H1 (cell line): ENCODE measurements at regions not wholly inside any gene's neighbourhood (a gene's known extent, or its start where the extent isn't known, plus 50 kb on each side); places are given as distances from the start of the nearest gene placed in this dataset.

Experiments
- CTCF ChIA-PET: fragments of 300-600 bp; sonication (Branson Sonifier 250); formaldehyde crosslinking; loops from one replicate; lab custom pipeline; 2021; ENCODE audit not compliant: partially characterized antibody; lab: Charles Lee
- POLR2A ChIA-PET: fragments of 300-600 bp; sonication (Branson Sonifier 250); formaldehyde crosslinking; loops from one replicate; lab custom pipeline; 2021; ENCODE audit warnings: inconsistent platforms; ENCODE audit not compliant: partially characterized antibody; lab: Charles Lee
- DNase-seq, 2 experiments: peaks; one replicate each; pipeline versions ENCODE4 v3.0.0 to v3.0.0-alpha.2; 2010 to 2022; ENCODE audit warnings: low spot score in 2 of 2, low read depth in 1 of 2, mixed read lengths in 1 of 2
- FAIRE-seq: peaks from 2 replicates; lab custom pipeline; 2011; peaks lifted over from hg19 to GRCh38; lab: Jason Lieb, UNC
- H2AFZ ChIP-seq: 2 replicates; pipeline ENCODE4 v1.8.1; 2012; ENCODE audit warnings: low read length, inconsistent platforms
- H2AK5ac ChIP-seq: 2 replicates; pipeline ENCODE4 v1.6.1; 2013; ENCODE audit warnings: low read depth, low read length
- H2BK120ac ChIP-seq: replicated peaks from 2 replicates; pipeline ENCODE3; 2013; ENCODE audit warnings: low read depth, low read length, inconsistent platforms
- H2BK12ac ChIP-seq: 2 replicates; pipeline ENCODE4 v1.6.1; 2013; ENCODE audit warnings: low read depth, low read length
- H2BK15ac ChIP-seq: 2 replicates; pipeline ENCODE4 v1.6.1; 2013; ENCODE audit warnings: low read length
- H2BK20ac ChIP-seq: 2 replicates; pipeline ENCODE4 v1.6.1; 2013; ENCODE audit warnings: low read length
- H2BK5ac ChIP-seq: 2 replicates; pipeline ENCODE4 v1.6.1; 2013; ENCODE audit warnings: low read depth, low read length
- H3K14ac ChIP-seq: 2 replicates; pipeline ENCODE4 v1.6.1; 2013; ENCODE audit warnings: inconsistent platforms; ENCODE audit not compliant: insufficient read length
- H3K18ac ChIP-seq: 2 replicates; pipeline ENCODE4 v1.6.1; 2013; ENCODE audit warnings: low read length; ENCODE audit errors: extremely low read depth
- H3K23ac ChIP-seq: 2 replicates; pipeline ENCODE4 v1.6.1; 2013; ENCODE audit warnings: inconsistent platforms; ENCODE audit not compliant: insufficient read length
- H3K23me2 ChIP-seq: 2 replicates; pipeline ENCODE4 v1.6.1; 2013; ENCODE audit warnings: low read depth, low read length
- H3K27ac ChIP-seq: 2 replicates; pipeline ENCODE4 v1.6.1; 2011; ENCODE audit warnings: low read depth, low read length, inconsistent platforms
- H3K27me3 ChIP-seq, 4 experiments: replicated peaks in 1 of 4; 1 replicate in 1 of 4; 2 replicates in 3 of 4; pipeline versions ENCODE4 v1.6.1 to v1.8.1; 2011 to 2013; ENCODE audit warnings: low read length in 3 of 4, mild to moderate bottlenecking in 3 of 4, inconsistent platforms in 2 of 4, mixed read lengths in 2 of 4, moderate library complexity in 1 of 4; ENCODE audit not compliant: control insufficient read depth in 3 of 4, insufficient read depth in 3 of 4; ENCODE audit errors: extremely low read depth in 1 of 4
- H3K36me3 ChIP-seq, 4 experiments: 2 replicates each; pipeline versions ENCODE4 v1.6.1 to v1.8.1; 2011 to 2013; ENCODE audit warnings: mild to moderate bottlenecking in 4 of 4, low read length in 3 of 4, moderate library complexity in 2 of 4, control low read depth in 1 of 4, inconsistent platforms in 1 of 4; ENCODE audit not compliant: insufficient read depth in 4 of 4, control insufficient read depth in 2 of 4
- H3K4ac ChIP-seq: replicated peaks from 2 replicates; pipeline ENCODE3; 2013; ENCODE audit warnings: low read length, low read depth, mixed read lengths, inconsistent platforms; ENCODE audit not compliant: insufficient read length
- H3K4me1 ChIP-seq, 4 experiments: replicated peaks in 1 of 4; 1 replicate in 1 of 4; 2 replicates in 3 of 4; pipeline versions ENCODE4 v1.6.1 to v1.8.1; 2011 to 2013; ENCODE audit warnings: low read length in 3 of 4, inconsistent platforms in 2 of 4, mixed read lengths in 1 of 4; ENCODE audit not compliant: insufficient read depth in 4 of 4, control insufficient read depth in 3 of 4
- H3K4me2 ChIP-seq, 2 experiments: 2 replicates each; pipeline versions ENCODE4 v1.6.1 to v1.8.1; 2011 to 2013; ENCODE audit warnings: low read depth in 2 of 2, low read length in 2 of 2, control low read depth in 1 of 2, inconsistent platforms in 1 of 2, mild to moderate bottlenecking in 1 of 2; ENCODE audit not compliant: insufficient read depth in 1 of 2
- H3K4me3 ChIP-seq, 4 experiments: fragments of 200-600, 300-600 bp in 1 of 4; sonication (generic), shearing (Covaris generic), sonication (Bioruptor Twin) in 1 of 4; 2 replicates each; pipeline versions ENCODE4 v1.5.1 to v1.8.1; 2011 to 2016; ENCODE audit warnings: low read length in 4 of 4, low read depth in 3 of 4, control low read depth in 2 of 4, inconsistent platforms in 2 of 4, mild to moderate bottlenecking in 2 of 4, mixed read lengths in 1 of 4, moderate library complexity in 1 of 4; ENCODE audit not compliant: insufficient read depth in 2 of 4; ENCODE audit errors: extremely low read depth in 1 of 4
- H3K56ac ChIP-seq: replicated peaks from 2 replicates; pipeline ENCODE3; 2013; ENCODE audit warnings: low read depth, mild to moderate bottlenecking, mixed read lengths, low read length, inconsistent platforms; ENCODE audit not compliant: insufficient read length
- H3K79me1 ChIP-seq: 2 replicates; pipeline ENCODE4 v1.6.1; 2013; ENCODE audit warnings: low read depth, low read length, control low read depth
- H3K79me2 ChIP-seq, 2 experiments: 2 replicates each; pipeline versions ENCODE4 v1.6.1 to v1.8.1; 2012 to 2013; ENCODE audit warnings: low read length in 2 of 2, mild to moderate bottlenecking in 2 of 2, inconsistent platforms in 1 of 2; ENCODE audit not compliant: insufficient read depth in 2 of 2, control insufficient read depth in 1 of 2
- H3K9ac ChIP-seq, 4 experiments: replicated peaks in 1 of 4; 1 replicate in 1 of 4; 2 replicates in 3 of 4; pipeline versions ENCODE4 v1.6.1 to v1.8.1; 2011 to 2013; ENCODE audit warnings: low read depth in 3 of 4, low read length in 3 of 4, control low read depth in 2 of 4, mild to moderate bottlenecking in 2 of 4, moderate library complexity in 2 of 4, inconsistent platforms in 1 of 4; ENCODE audit errors: extremely low read depth in 1 of 4
- H3K9me3 ChIP-seq, 2 experiments: 2 replicates each; pipeline versions ENCODE4 v1.6.1 to v1.8.1; 2012 to 2013; ENCODE audit warnings: mild to moderate bottlenecking in 2 of 2, moderate library complexity in 2 of 2, control low read depth in 1 of 2, inconsistent platforms in 1 of 2, low read depth in 1 of 2, low read length in 1 of 2, mixed read lengths in 1 of 2; ENCODE audit not compliant: insufficient read depth in 2 of 2
- H4K20me1 ChIP-seq, 2 experiments: replicated peaks in 1 of 2; 2 replicates each; pipeline versions ENCODE3 to v1.8.1; 2011 to 2013; ENCODE audit warnings: inconsistent platforms in 2 of 2, low read length in 2 of 2, mild to moderate bottlenecking in 1 of 2; ENCODE audit not compliant: insufficient read depth in 2 of 2, control insufficient read depth in 1 of 2
- H4K5ac ChIP-seq: 2 replicates; pipeline ENCODE4 v1.6.1; 2013; ENCODE audit warnings: low read length, low read depth, mixed read lengths, inconsistent platforms; ENCODE audit not compliant: insufficient read length
- H4K8ac ChIP-seq: 2 replicates; pipeline ENCODE4 v1.8.0; 2013; ENCODE audit warnings: mild to moderate bottlenecking, moderate library complexity, low read length, inconsistent platforms; ENCODE audit not compliant: insufficient read depth; ENCODE audit errors: extremely low read depth
- H4K91ac ChIP-seq: replicated peaks from 2 replicates; pipeline ENCODE3; 2013; ENCODE audit warnings: low read length, mixed read lengths, inconsistent platforms; ENCODE audit not compliant: insufficient read length
- ATF3 ChIP-seq: IDR thresholded peaks from 2 replicates; pipeline ENCODE4 v1.6.1; 2011; ENCODE audit warnings: low read depth, mild to moderate bottlenecking, low read length; ENCODE audit not compliant: insufficient read depth
- CTBP2 ChIP-seq: IDR thresholded peaks from 2 replicates; pipeline ENCODE4 v1.7.0; 2011; ENCODE audit warnings: borderline replicate concordance, mild to moderate bottlenecking, moderate library complexity, mixed read lengths, low read length; ENCODE audit not compliant: insufficient read depth, insufficient read length
- E2F6 ChIP-seq: IDR thresholded peaks from 2 replicates; pipeline ENCODE4 v1.6.1; 2012; ENCODE audit warnings: inconsistent platforms
- JUN ChIP-seq: IDR thresholded peaks from 2 replicates; pipeline ENCODE4 v1.6.1; 2011; ENCODE audit warnings: low read depth, mild to moderate bottlenecking, improper control_type of control experiment, low read length
- NANOG ChIP-seq: IDR thresholded peaks from 2 replicates; pipeline ENCODE4 v1.6.1; 2011; ENCODE audit warnings: low read length, low read depth, mild to moderate bottlenecking, inconsistent platforms; ENCODE audit not compliant: insufficient read depth, poor library complexity, severe bottlenecking
- SUZ12 ChIP-seq: fragments of 200-600 bp; sonication (generic); IDR thresholded peaks from 2 replicates; pipeline ENCODE4 v1.6.1; 2012; ENCODE audit warnings: mild to moderate bottlenecking, inconsistent platforms, low read length, moderate library complexity, mixed read lengths
- TAF7 ChIP-seq: optimal IDR thresholded peaks from 2 replicates; pipeline ENCODE3; 2011; ENCODE audit warnings: low read depth, mild to moderate bottlenecking, inconsistent platforms, low read length, moderate library complexity, borderline replicate concordance
- TCF12 ChIP-seq: IDR thresholded peaks from 2 replicates; pipeline ENCODE4 v1.6.1; 2011; ENCODE audit warnings: low read depth, mild to moderate bottlenecking, low read length
- WGBS, 2 experiments: shearing (Covaris generic) in 1 of 2; methylation state at CpG; one replicate each; pipeline versions ENCODE4 v1.1.6 to v1.1.7; 2013 to 2015; ENCODE audit warnings: low lambda C conversion rate in 2 of 2, mixed read lengths in 2 of 2, inconsistent platforms in 1 of 2, low coverage in 1 of 2, missing lambda C conversion rate in 1 of 2; ENCODE audit not compliant: insufficient replicate concordance in 2 of 2, insufficient coverage in 1 of 2, insufficient read length in 1 of 2; ENCODE audit errors: extremely low coverage in 1 of 2, missing lambda C conversion rate in 1 of 2; 5-methylcytosine and 5-hydroxymethylcytosine counted together
- TF ChIP-seq, protein P1 (sequence below), 3 experiments: IDR thresholded peaks; 1 replicate in 2 of 3; 2 replicates in 1 of 3; pipeline versions ENCODE4 v1.5.1 to v1.6.1; 2011; ENCODE audit warnings: low read length in 3 of 3, mild to moderate bottlenecking in 3 of 3, inconsistent platforms in 2 of 3, low read depth in 1 of 3, moderate library complexity in 1 of 3; ENCODE audit not compliant: insufficient read depth in 1 of 3; ENCODE audit errors: control extremely low read depth in 1 of 3

DNA sequence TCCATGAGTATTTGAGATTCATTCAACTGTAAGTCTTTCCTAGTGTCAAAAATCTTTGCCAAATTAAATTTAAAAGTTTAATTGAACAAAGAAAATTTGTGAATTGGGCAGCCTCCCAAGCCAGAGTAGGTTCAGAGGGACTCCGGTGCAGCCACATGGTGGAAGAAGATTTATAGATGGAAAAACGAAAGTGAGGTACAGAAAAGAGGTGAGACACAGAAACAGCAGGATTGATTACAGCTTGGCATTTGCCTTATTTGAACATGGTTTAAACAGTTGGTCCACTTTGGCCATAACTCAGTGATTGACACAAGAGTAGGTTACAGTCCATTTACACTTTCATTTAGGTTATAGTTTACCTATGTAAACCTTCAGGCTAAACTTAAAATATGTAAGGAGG lies 465.8 kb downstream of the ARL4A start:
- H2BK20ac ChIP-seq: no peak overlapping the region
- ChIA-PET CTCF (interaction anchor here (1.3 kb wide), 1 partner anchor 36 kb away, joined by 3 read pairs; no protein-coding TSS in a partner anchor), POLR2A (interaction anchor here (0.6 to 1.0 kb wide), 2 partner anchors 8 to 164 kb away, joined by 3 read pairs; no protein-coding TSS in a partner anchor)
- FAIRE-seq (no peak), DNase-seq (no peak)
- H2BK12ac ChIP-seq: no peak overlapping the region
- no peak overlapping the region for H2BK15ac ChIP-seq
- no peak overlapping the region for H3K4me3 ChIP-seq
- H3K9me3 ChIP-seq: no peaks in the 10 kb centered on the region
- no peak overlapping the region for H3K9ac ChIP-seq
- H3K27ac ChIP-seq: no peak overlapping the region
- no peaks in the 10 kb centered on the region for H3K79me2 ChIP-seq
- H3K4me1 ChIP-seq: no peaks in the 10 kb centered on the region
- no peaks in the 10 kb centered on the region for H3K79me1 ChIP-seq
- no peak overlapping the region for H2AFZ ChIP-seq
- no peak overlapping the region for H2BK5ac ChIP-seq
- no peak overlapping the region for H2BK120ac ChIP-seq
- no peaks in the 10 kb centered on the region for H3K27me3 ChIP-seq
- no peak overlapping the region for H4K91ac ChIP-seq
- no peak overlapping the region for H4K8ac ChIP-seq
- no peaks in the 10 kb centered on the region for H3K36me3 ChIP-seq
- no peak overlapping the region for H3K14ac ChIP-seq
- no peak overlapping the region for H3K56ac ChIP-seq
- H3K23ac ChIP-seq: no peak overlapping the region
- no peak overlapping the region for H3K18ac ChIP-seq
- no peak overlapping the region for H3K4me2 ChIP-seq
- no peaks in the 10 kb centered on the region for H4K20me1 ChIP-seq
- WGBS, 2 experiments: 90% methylated on average over 2 of the region's 2 CpGs; no CpG with 5 or more reads in 1 of the 2 experiments
- no peaks in the 10 kb centered on the region for H3K23me2 ChIP-seq
- H3K4ac ChIP-seq: no peak overlapping the region
- H4K5ac ChIP-seq: no peak overlapping the region
- no peak overlapping the region for H2AK5ac ChIP-seq
- TF ChIP-seq ATF3 (no peak), E2F6 (no peak), TCF12 (no peak), JUN (no peak), NANOG (no peak), TAF7 (no peak), CTBP2 (no peak), SUZ12 (no peak)
- TF ChIP-seq, protein P1, sequence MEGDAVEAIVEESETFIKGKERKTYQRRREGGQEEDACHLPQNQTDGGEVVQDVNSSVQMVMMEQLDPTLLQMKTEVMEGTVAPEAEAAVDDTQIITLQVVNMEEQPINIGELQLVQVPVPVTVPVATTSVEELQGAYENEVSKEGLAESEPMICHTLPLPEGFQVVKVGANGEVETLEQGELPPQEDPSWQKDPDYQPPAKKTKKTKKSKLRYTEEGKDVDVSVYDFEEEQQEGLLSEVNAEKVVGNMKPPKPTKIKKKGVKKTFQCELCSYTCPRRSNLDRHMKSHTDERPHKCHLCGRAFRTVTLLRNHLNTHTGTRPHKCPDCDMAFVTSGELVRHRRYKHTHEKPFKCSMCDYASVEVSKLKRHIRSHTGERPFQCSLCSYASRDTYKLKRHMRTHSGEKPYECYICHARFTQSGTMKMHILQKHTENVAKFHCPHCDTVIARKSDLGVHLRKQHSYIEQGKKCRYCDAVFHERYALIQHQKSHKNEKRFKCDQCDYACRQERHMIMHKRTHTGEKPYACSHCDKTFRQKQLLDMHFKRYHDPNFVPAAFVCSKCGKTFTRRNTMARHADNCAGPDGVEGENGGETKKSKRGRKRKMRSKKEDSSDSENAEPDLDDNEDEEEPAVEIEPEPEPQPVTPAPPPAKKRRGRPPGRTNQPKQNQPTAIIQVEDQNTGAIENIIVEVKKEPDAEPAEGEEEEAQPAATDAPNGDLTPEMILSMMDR (IDR thresholded peaks at IDR 0.05; ENCODE audit: control extremely low read depth in 1 of 3, insufficient read depth in 1 of 3, low read depth in 1 of 3, low read length in 3 of 3): no peak
